Astrocyte (in vitro differentiated cells and primary cell): ENCODE measurements at regions not wholly inside any gene's neighbourhood (a gene's known extent, or its start where the extent isn't known, plus 50 kb on each side); places are given as distances from the start of the nearest gene placed in this dataset.

Experiments
- CTCF ChIP-seq: IDR thresholded peaks from 2 replicates; pipeline ENCODE4 v1.5.1; 2011; ENCODE audit warnings: low read depth, mild to moderate bottlenecking, inconsistent platforms, low read length, moderate library complexity; ENCODE audit not compliant: insufficient read depth
- EZH2 ChIP-seq: IDR thresholded peaks from 2 replicates; pipeline ENCODE4 v1.6.1; 2012; ENCODE audit warnings: mild to moderate bottlenecking, low read length, inconsistent platforms; ENCODE audit not compliant: insufficient read depth

GRCh38 chr3:8368598-8368997, 133.0 kb upstream of the LMCD1 start:
- TF ChIP-seq EZH2, result no peak
- TF ChIP-seq CTCF, result no peak
